Vagina (tissue), 2 donors: ENCODE measurements at regions not wholly inside any gene's neighbourhood (a gene's known extent, or its start where the extent isn't known, plus 50 kb on each side); places are given as distances from the start of the nearest gene placed in this dataset.

Experiments
- CTCF ChIP-seq, 3 experiments: fragments of 450-650 bp in 2 of 3; fragments of 200-600 bp in 1 of 3; sonication (generic) in 1 of 3; IDR thresholded peaks; one replicate each; pipeline ENCODE4 v1.5.1; 2017 to 2019; ENCODE audit warnings: antibody characterized with exemption in 3 of 3, mild to moderate bottlenecking in 2 of 3, moderate library complexity in 2 of 3
- POLR2A ChIP-seq, 2 donors: fragments of 450-650 bp; IDR thresholded peaks; one replicate each; pipeline ENCODE4 v1.6.1; 2017; ENCODE audit warnings: antibody characterized with exemption in 2 of 2, mild to moderate bottlenecking in 2 of 2, moderate library complexity in 2 of 2
- POLR2AphosphoS5 ChIP-seq, 2 donors: sonication (generic); formaldehyde crosslinking; IDR thresholded peaks; one replicate each; pipeline ENCODE4 v1.9.0; 2017; ENCODE audit warnings: antibody characterized with exemption in 2 of 2, mild to moderate bottlenecking in 2 of 2, low read depth in 1 of 2; ENCODE audit not compliant: insufficient read depth in 1 of 2

DNA sequence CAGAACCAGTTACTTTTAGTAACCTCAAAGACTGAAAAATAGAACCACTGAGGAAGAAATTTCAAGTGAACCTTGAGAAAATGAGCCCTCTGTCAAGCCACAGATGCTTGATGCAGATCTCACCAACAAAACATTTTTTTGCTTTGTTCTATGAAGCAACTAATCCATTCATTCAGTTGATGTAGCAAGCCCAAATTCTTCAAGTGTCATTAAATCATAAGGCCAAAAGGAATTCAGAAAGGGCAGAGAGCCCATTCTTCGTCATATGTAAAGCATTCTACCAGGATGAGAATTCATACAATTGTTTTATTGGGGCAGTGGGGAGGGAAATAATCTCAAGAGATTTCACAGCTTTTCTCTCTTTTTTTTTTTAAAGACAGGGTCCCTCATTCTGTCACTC, 218.0 kb upstream of the RGS6 start:
- TF ChIP-seq POLR2A (IDR thresholded peaks at IDR 0.05), result no peak
- TF ChIP-seq CTCF (IDR thresholded peaks at IDR 0.05), result no peak
- TF ChIP-seq POLR2AphosphoS5 (IDR thresholded peaks at IDR 0.05; ENCODE audit: insufficient read depth in 1 of 2, low read depth in 1 of 2), result no peak
